H9 (cell line): ENCODE measurements at regions not wholly inside any gene's neighbourhood (a gene's known extent, or its start where the extent isn't known, plus 50 kb on each side); places are given as distances from the start of the nearest gene placed in this dataset.
"Not testable (repeated sequence)": the region's sequence is repeated elsewhere in the genome, so short reads cannot be mapped to it uniquely, and the experiment has no call there.

Experiments
- DNase-seq: peaks from one replicate; pipeline ENCODE4 v3.0.0-alpha.2; 2017
- H2AFZ ChIP-seq: one replicate; pipeline ENCODE4 v1.6.1; 2013; ENCODE audit warnings: mild to moderate bottlenecking, low read length, control low read depth, moderate library complexity
- H2AK5ac ChIP-seq: 2 replicates; pipeline ENCODE4 v1.6.1; 2013; ENCODE audit warnings: low read length, control low read depth, mixed read lengths; ENCODE audit not compliant: insufficient read length
- H2BK120ac ChIP-seq: one replicate; pipeline ENCODE4 v1.6.1; 2013; ENCODE audit warnings: low read depth, mild to moderate bottlenecking, low read length, control low read depth, inconsistent platforms; ENCODE audit not compliant: poor library complexity, severe bottlenecking
- H2BK12ac ChIP-seq: 2 replicates; pipeline ENCODE4 v1.6.1; 2013; ENCODE audit warnings: low read length, control low read depth, mixed read lengths, low read depth; ENCODE audit not compliant: insufficient read length
- H2BK15ac ChIP-seq: 2 replicates; pipeline ENCODE4 v1.6.1; 2013; ENCODE audit warnings: low read depth, low read length, control low read depth
- H2BK20ac ChIP-seq: one replicate; pipeline ENCODE4 v1.6.1; 2013; ENCODE audit warnings: low read depth, mild to moderate bottlenecking, low read length, control low read depth, inconsistent platforms; ENCODE audit not compliant: poor library complexity, severe bottlenecking
- H2BK5ac ChIP-seq: 2 replicates; pipeline ENCODE4 v1.6.1; 2013; ENCODE audit warnings: low read length, control low read depth, mixed read lengths; ENCODE audit not compliant: insufficient read length
- H3K14ac ChIP-seq: 2 replicates; pipeline ENCODE4 v1.6.1; 2013; ENCODE audit warnings: low read length, control low read depth; ENCODE audit not compliant: insufficient read depth
- H3K18ac ChIP-seq: 2 replicates; pipeline ENCODE4 v1.6.1; 2013; ENCODE audit warnings: low read depth, mild to moderate bottlenecking, mixed read lengths, low read length, control low read depth; ENCODE audit not compliant: insufficient read length
- H3K23ac ChIP-seq: 2 replicates; pipeline ENCODE4 v1.6.1; 2013; ENCODE audit warnings: low read length, control low read depth, mixed read lengths, low read depth; ENCODE audit not compliant: insufficient read length
- H3K23me2 ChIP-seq: 2 replicates; pipeline ENCODE4 v1.6.1; 2013; ENCODE audit warnings: low read depth, mild to moderate bottlenecking, mixed read lengths, low read length, control low read depth; ENCODE audit not compliant: insufficient read length, poor library complexity, severe bottlenecking
- H3K27ac ChIP-seq: 2 replicates; pipeline ENCODE4 v1.5.1; 2013; ENCODE audit warnings: low read length, control low read depth, mixed read lengths, low read depth; ENCODE audit not compliant: insufficient read length
- H3K27me3 ChIP-seq: 2 replicates; pipeline ENCODE4 v1.6.1; 2013; ENCODE audit warnings: low read length, control low read depth, inconsistent platforms; ENCODE audit not compliant: insufficient read depth
- H3K4ac ChIP-seq: 2 replicates; pipeline ENCODE4 v1.6.1; 2013; ENCODE audit warnings: low read depth, mild to moderate bottlenecking, control low read depth, inconsistent platforms, low read length, moderate library complexity
- H3K4me1 ChIP-seq: 2 replicates; pipeline ENCODE4 v1.6.1; 2013; ENCODE audit warnings: low read length, control low read depth, inconsistent platforms; ENCODE audit not compliant: insufficient read depth
- H3K4me2 ChIP-seq: 2 replicates; pipeline ENCODE4 v1.6.1; 2013; ENCODE audit warnings: low read length, control low read depth, mixed read lengths; ENCODE audit not compliant: insufficient read length, insufficient read depth
- H3K56ac ChIP-seq: 2 replicates; pipeline ENCODE4 v1.6.1; 2013; ENCODE audit warnings: low read depth, mild to moderate bottlenecking, mixed read lengths, low read length, control low read depth; ENCODE audit not compliant: insufficient read length
- H3K79me1 ChIP-seq: 2 replicates; pipeline ENCODE4 v1.6.1; 2013; ENCODE audit warnings: low read depth, mild to moderate bottlenecking, moderate library complexity, low read length, control low read depth, inconsistent platforms; ENCODE audit not compliant: insufficient read depth, poor library complexity, severe bottlenecking
- H3K79me2 ChIP-seq: 2 replicates; pipeline ENCODE4 v1.6.1; 2013; ENCODE audit warnings: low read length, control low read depth, inconsistent platforms; ENCODE audit not compliant: insufficient read depth
- H3K9ac ChIP-seq: 2 replicates; pipeline ENCODE4 v1.6.1; 2013; ENCODE audit warnings: low read length, control low read depth, mixed read lengths; ENCODE audit not compliant: insufficient read length; ENCODE audit errors: extremely low read depth
- H3K9me3 ChIP-seq: one replicate; pipeline ENCODE4 v1.6.1; 2013; ENCODE audit warnings: low read depth, low read length, inconsistent platforms; ENCODE audit not compliant: control insufficient read depth
- H3T11ph ChIP-seq: one replicate; pipeline ENCODE4 v1.6.1; 2013; ENCODE audit warnings: mild to moderate bottlenecking, low read length, control low read depth, inconsistent platforms
- H4K20me1 ChIP-seq: one replicate; pipeline ENCODE4 v1.6.1; 2013; ENCODE audit not compliant: control insufficient read depth, insufficient read length, insufficient read depth
- H4K5ac ChIP-seq: 2 replicates; pipeline ENCODE4 v1.6.1; 2013; ENCODE audit warnings: low read depth, mild to moderate bottlenecking, mixed read lengths, low read length, control low read depth; ENCODE audit not compliant: insufficient read length
- H4K8ac ChIP-seq: replicated peaks from 2 replicates; pipeline ENCODE4 v1.6.1; 2013; ENCODE audit warnings: low read length, control low read depth, mixed read lengths, low read depth; ENCODE audit not compliant: insufficient read length
- H4K91ac ChIP-seq: 2 replicates; pipeline ENCODE4 v1.6.1; 2013; ENCODE audit warnings: low read depth, mild to moderate bottlenecking, moderate library complexity, mixed read lengths, low read length, control low read depth; ENCODE audit not compliant: insufficient read length
- H3K27ac Mint-ChIP-seq, 3 experiments: 2 replicates in 2 of 3; 3 replicates in 1 of 3; pipeline ENCODE4 v1.8.0; 2020 to 2021; ENCODE audit warnings: mixed read lengths in 3 of 3, mild to moderate bottlenecking in 1 of 3, moderate library complexity in 1 of 3
- H3K27me3 Mint-ChIP-seq: 2 replicates; pipeline ENCODE4 v1.8.0; 2021; ENCODE audit warnings: low read depth, mild to moderate bottlenecking, moderate library complexity, mixed read lengths
- H3K36me3 Mint-ChIP-seq, 3 experiments: 2 replicates in 2 of 3; 3 replicates in 1 of 3; pipeline ENCODE4 v1.8.0; 2020 to 2021; ENCODE audit warnings: low read depth in 3 of 3, mixed read lengths in 3 of 3; ENCODE audit not compliant: insufficient read depth in 1 of 3
- H3K4me1 Mint-ChIP-seq, 2 experiments: 2 replicates each; pipeline ENCODE4 v1.8.0; 2020; ENCODE audit warnings: mixed read lengths in 2 of 2
- H3K4me3 Mint-ChIP-seq, 2 experiments: 2 replicates in 1 of 2; 3 replicates in 1 of 2; pipeline ENCODE4 v1.8.0; 2020 to 2021; ENCODE audit warnings: mild to moderate bottlenecking in 2 of 2, mixed read lengths in 2 of 2, moderate library complexity in 1 of 2
- H3K9me3 Mint-ChIP-seq, 2 experiments: 2 replicates in 1 of 2; 3 replicates in 1 of 2; pipeline ENCODE4 v1.8.0; 2020; ENCODE audit warnings: mild to moderate bottlenecking in 2 of 2, mixed read lengths in 2 of 2, moderate library complexity in 1 of 2
- CTCF ChIP-seq: fragments of 200-600 bp; sonication (generic); conservative IDR thresholded peaks from 3 replicates; pipeline ENCODE4 v1.8.0; 2021; ENCODE audit warnings: antibody characterized with exemption, mild to moderate bottlenecking
- WGBS: extraction: QIAGEN DNeasy Blood & Tissue Kit; methylation state at CpG from one replicate; pipeline ENCODE4 v1.1.7; 2013; ENCODE audit warnings: missing lambda C conversion rate, low lambda C conversion rate, mixed read lengths; ENCODE audit not compliant: insufficient read length; ENCODE audit errors: extremely low coverage; 5-methylcytosine and 5-hydroxymethylcytosine counted together

GRCh38 chr15:22719980-22720379 lies 66.5 kb upstream of the NIPA1 start:
- H2BK5ac ChIP-seq, H3K79me1 ChIP-seq, H3K23ac ChIP-seq, H3K56ac ChIP-seq, H2BK15ac ChIP-seq, H3K23me2 ChIP-seq, H3K9me3 Mint-ChIP-seq, H3K9ac ChIP-seq, H3K27ac ChIP-seq, H2AFZ ChIP-seq, H4K91ac ChIP-seq, H3K36me3 Mint-ChIP-seq, H2BK20ac ChIP-seq, H3K18ac ChIP-seq, H3T11ph ChIP-seq, H3K4me2 ChIP-seq, H3K4me1 Mint-ChIP-seq, H3K14ac ChIP-seq, H3K4me3 Mint-ChIP-seq, H3K27me3 ChIP-seq, H4K20me1 ChIP-seq, H4K8ac ChIP-seq, H3K4me1 ChIP-seq, DNase-seq, H4K5ac ChIP-seq, H3K9me3 ChIP-seq, H3K27me3 Mint-ChIP-seq, H3K4ac ChIP-seq, H2BK12ac ChIP-seq, H3K79me2 ChIP-seq, H3K27ac Mint-ChIP-seq, H2BK120ac ChIP-seq, H2AK5ac ChIP-seq: not testable (repeated sequence)
- WGBS, result no CpG with 5 or more reads among the region's 1 CpG
- TF ChIP-seq CTCF, result peak; percentile 55

- not testable (repeated sequence) for H3K23me2 ChIP-seq, H2AK5ac ChIP-seq, H3K4me3 Mint-ChIP-seq, H3K27me3 ChIP-seq, H3K56ac ChIP-seq, H4K5ac ChIP-seq, H3K4me1 Mint-ChIP-seq, H3K18ac ChIP-seq, H4K20me1 ChIP-seq, H3K27ac Mint-ChIP-seq, H3K23ac ChIP-seq, H2BK15ac ChIP-seq, H2BK12ac ChIP-seq, H2AFZ ChIP-seq, H3K4me2 ChIP-seq, H3K4ac ChIP-seq, H3K9me3 Mint-ChIP-seq, H3K36me3 Mint-ChIP-seq, H3K27me3 Mint-ChIP-seq, H4K91ac ChIP-seq, H2BK20ac ChIP-seq, H3K27ac ChIP-seq, H3K79me1 ChIP-seq, DNase-seq, H3K14ac ChIP-seq, H3K9me3 ChIP-seq, H3K9ac ChIP-seq, H3T11ph ChIP-seq, H2BK5ac ChIP-seq, H2BK120ac ChIP-seq, H4K8ac ChIP-seq, H3K79me2 ChIP-seq, H3K4me1 ChIP-seq
- no CpG with 5 or more reads among the region's 2 CpGs for WGBS
Observed at GRCh38 chr15:22726104-22726503, 60.3 kb upstream of the NIPA1 start.
